Psoas muscle (tissue), 7 donors: ENCODE measurements at regions not wholly inside any gene's neighbourhood (a gene's known extent, or its start where the extent isn't known, plus 50 kb on each side); places are given as distances from the start of the nearest gene placed in this dataset.

Experiments used
- ATAC-seq, 4 donors: fragments of 200-7000 bp; cut with Tn5 transposase; one replicate each; pipeline ENCODE4 v1.9.1; 2020; ENCODE audit warnings: moderate library complexity in 3 of 4, mild to moderate bottlenecking in 2 of 4
- DNase-seq, 2 donors: peaks; one replicate each; pipeline ENCODE4 v3.0.0-alpha.2; 2020
- H3K27ac ChIP-seq: fragments of 200-600 bp; one replicate; pipeline ENCODE4 v1.8.0; 2022
- H3K27me3 ChIP-seq, 3 donors: fragments of 200-600 bp in 1 of 3; one replicate each; pipeline versions ENCODE4 v1.6.1 to v1.8.0; 2013 to 2022; ENCODE audit warnings: low read length in 2 of 3, mild to moderate bottlenecking in 2 of 3, moderate library complexity in 1 of 3; ENCODE audit not compliant: insufficient read depth in 3 of 3
- H3K36me3 ChIP-seq, 2 donors: fragments of 200-600 bp in 1 of 2; one replicate each; pipeline versions ENCODE4 v1.6.1 to v1.8.0; 2013 to 2022; ENCODE audit warnings: low read depth in 1 of 2, mild to moderate bottlenecking in 1 of 2, moderate library complexity in 1 of 2; ENCODE audit not compliant: insufficient read depth in 1 of 2
- H3K4me1 ChIP-seq: fragments of 200-600 bp; one replicate; pipeline ENCODE4 v1.8.0; 2022
- H3K4me3 ChIP-seq: fragments of 200-600 bp; one replicate; pipeline ENCODE4 v1.8.0; 2022; ENCODE audit warnings: mild to moderate bottlenecking
- H3K9me3 ChIP-seq: fragments of 200-600 bp; one replicate; pipeline ENCODE4 v1.8.0; 2022
- CTCF ChIP-seq: fragments of 200-600 bp; IDR thresholded peaks from one replicate; pipeline ENCODE4 v1.8.0; 2022; ENCODE audit warnings: antibody characterized with exemption
- WGBS, 3 donors: extraction: QIAGEN DNeasy Blood & Tissue Kit; methylation state at CpG; one replicate each; pipeline versions ENCODE4 v1.1.6 to v1.1.7; 2013; 5-methylcytosine and 5-hydroxymethylcytosine counted together
- intact Hi-C, 2 donors: fragments of 100-400 bp; cut with DNase I; formaldehyde crosslinking; loops; one replicate each; pipeline versions ENCODE4 v1.11.0 to v1.14.2; 2022
- donor health status: healthy with polysubstance abuse.
- donor health status: DM: no; HTN: no; CAD: no; lungs with moderate emphysema.
- donor health status: Bipolar disorder and iron deficiency.
- donor health status: healthy.
- donor health status: DM: yes; HTN: yes; CAD: no.
- donor health status: DM: no; HTN: no; CAD: no.
- donor health status: DM: yes; HTN: yes; CAD: no.

- no peak overlapping the region for H3K27ac ChIP-seq
- no peaks in the 10 kb centered on the region for H3K4me1 ChIP-seq
- WGBS, 3 donors = 60 to 61% (median 60%) methylated on average over 2 of the region's 2 CpGs
- intact Hi-C loops = no loop called here
- no peaks in the 10 kb centered on the region for H3K9me3 ChIP-seq
- ATAC-seq (no peak), DNase-seq (no peak)
- H3K4me3 ChIP-seq = no peak overlapping the region
- H3K36me3 ChIP-seq = no peaks in the 10 kb centered on the region
- no peaks in the 10 kb centered on the region for H3K27me3 ChIP-seq
- no peak for TF ChIP-seq CTCF
Measured at GRCh38 chr1:101645810-101646209, 350.9 kb downstream of the OLFM3 start.

GRCh38 chr1:101652484-101652883, 344.2 kb downstream of the OLFM3 start:
- ATAC-seq (no peak), DNase-seq (no peak)
- Histone ChIP-seq H3K36me3 (no peaks in the 10 kb centered on the region), H3K27me3 (no peaks in the 10 kb centered on the region), H3K4me3 (no peak overlapping the region), H3K9me3 (no peaks in the 10 kb centered on the region), H3K27ac (no peak overlapping the region), H3K4me1 (no peaks in the 10 kb centered on the region)
- 72 to 79% (median 74%) methylated on average over 3 of the region's 3 CpGs for WGBS, 3 donors
- no peak for TF ChIP-seq CTCF
- intact Hi-C loops = no loop called here

- TF ChIP-seq CTCF = no peak
- no peak overlapping the region for H3K4me3 ChIP-seq
- intact Hi-C loops = no loop called here
- no peaks in the 10 kb centered on the region for H3K27me3 ChIP-seq
- H3K36me3 ChIP-seq = no peaks in the 10 kb centered on the region
- 5 to 10% (median 6%) methylated on average over 3 of the region's 3 CpGs for WGBS, 3 donors
- ATAC-seq (no peak), DNase-seq (no peak)
- H3K9me3 ChIP-seq = no peaks in the 10 kb centered on the region
- no peak overlapping the region for H3K27ac ChIP-seq
- no peaks in the 10 kb centered on the region for H3K4me1 ChIP-seq
Measured at GRCh38 chr1:101653482-101653946, 343.2 kb downstream of the OLFM3 start.

GRCh38 chr1:101664726-101665125, 332.0 kb downstream of the OLFM3 start:
- ATAC-seq (no peak), DNase-seq (no peak)
- 86 to 89% (median 87%) methylated on average over 3 of the region's 3 CpGs for WGBS, 3 donors
- Histone ChIP-seq H3K4me1 (no peaks in the 10 kb centered on the region), H3K27ac (no peak overlapping the region), H3K9me3 (peaks cover 11% of the 10 kb centered on the region), H3K27me3 (no peaks in the 10 kb centered on the region), H3K4me3 (no peak overlapping the region), H3K36me3 (no peaks in the 10 kb centered on the region)
- intact Hi-C loops = no loop called here
- no peak for TF ChIP-seq CTCF

- Histone ChIP-seq H3K9me3 (peaks cover 6% of the 10 kb centered on the region), H3K4me1 (no peaks in the 10 kb centered on the region), H3K36me3 (no peaks in the 10 kb centered on the region), H3K27me3 (no peaks in the 10 kb centered on the region), H3K4me3 (no peak overlapping the region), H3K27ac (no peak overlapping the region)
- intact Hi-C loops = no loop called here
- DNase-seq (no peak), ATAC-seq (no peak)
- TF ChIP-seq CTCF = no peak
- WGBS, 3 donors = 59 to 67% (median 59%) methylated on average over 2 of the region's 2 CpGs
Measured at GRCh38 chr1:101667761-101668160, 329.0 kb downstream of the OLFM3 start.
